Natural killer cell (primary cell): ENCODE measurements at regions not wholly inside any gene's neighbourhood (a gene's known extent, or its start where the extent isn't known, plus 50 kb on each side); places are given as distances from the start of the nearest gene placed in this dataset.

Experiments
- ATAC-seq, 3 donors: fragments of 150-1000 bp in 2 of 3; fragments of 200-7000 bp in 1 of 3; cut with Tn5 transposase; 1 replicate in 1 of 3; 2 replicates in 2 of 3; pipeline ENCODE4 v1.10.0; 2021; ENCODE audit warnings: mild to moderate bottlenecking in 2 of 3, moderate library complexity in 2 of 3
- DNase-seq, 2 donors: peaks; one replicate each; pipeline versions ENCODE4 v3.0.0 to v3.0.0-alpha.2; 2013 to 2021; ENCODE audit warnings: mixed read lengths in 1 of 2
- H3K27ac ChIP-seq: one replicate; pipeline ENCODE4 v1.5.1; 2013; ENCODE audit warnings: mild to moderate bottlenecking, low read length
- H3K27me3 ChIP-seq: one replicate; pipeline ENCODE4 v1.6.1; 2013; ENCODE audit warnings: low read length; ENCODE audit not compliant: control insufficient read depth, insufficient read depth
- H3K36me3 ChIP-seq: one replicate; pipeline ENCODE4 v1.6.1; 2013; ENCODE audit warnings: low read length; ENCODE audit not compliant: control insufficient read depth, insufficient read depth
- H3K4me1 ChIP-seq: one replicate; pipeline ENCODE4 v1.6.1; 2013; ENCODE audit warnings: low read length; ENCODE audit not compliant: control insufficient read depth, insufficient read depth
- H3K4me3 ChIP-seq: one replicate; pipeline ENCODE4 v1.5.1; 2013; ENCODE audit warnings: low read length
- H3K9me3 ChIP-seq: one replicate; pipeline ENCODE4 v1.6.1; 2013; ENCODE audit warnings: low read length; ENCODE audit not compliant: control insufficient read depth, insufficient read depth
- H3K27ac Mint-ChIP-seq, 2 donors: one replicate each; pipeline ENCODE4 v1.8.0; 2022; ENCODE audit warnings: mild to moderate bottlenecking in 2 of 2, mixed read lengths in 2 of 2, moderate library complexity in 1 of 2
- H3K27me3 Mint-ChIP-seq, 2 donors: one replicate each; pipeline ENCODE4 v1.8.0; 2022; ENCODE audit warnings: low read depth in 2 of 2, mixed read lengths in 2 of 2
- H3K36me3 Mint-ChIP-seq: one replicate; pipeline ENCODE4 v1.8.0; 2022; ENCODE audit warnings: mixed read lengths
- H3K4me1 Mint-ChIP-seq, 2 donors: one replicate each; pipeline ENCODE4 v1.8.0; 2022; ENCODE audit warnings: mixed read lengths in 2 of 2
- H3K4me3 Mint-ChIP-seq: one replicate; pipeline ENCODE4 v1.8.0; 2022; ENCODE audit warnings: mild to moderate bottlenecking, moderate library complexity, mixed read lengths
- H3K9me3 Mint-ChIP-seq, 2 donors: one replicate each; pipeline ENCODE4 v1.8.0; 2022; ENCODE audit warnings: mixed read lengths in 2 of 2
- CTCF ChIP-seq: fragments of 200-600 bp; IDR thresholded peaks from one replicate; pipeline ENCODE4 v1.8.0; 2022; ENCODE audit warnings: antibody characterized with exemption
- WGBS: methylation state at CpG from one replicate; pipeline ENCODE4 v1.1.7; 2013; ENCODE audit warnings: missing lambda C conversion rate; ENCODE audit not compliant: insufficient coverage; 5-methylcytosine and 5-hydroxymethylcytosine counted together
- intact Hi-C: fragments of 100-400 bp; cut with micrococcal nuclease; formaldehyde crosslinking; loops from one replicate; pipeline ENCODE4 v1.14.2; 2022

GRCh38 chr7:109391240-109391639, 821.6 kb downstream of the DNAJB9 start:
- Mint-ChIP-seq H3K36me3 (peaks cover 6% of the 10 kb centered on the region), H3K27me3 (no peaks in the 10 kb centered on the region), H3K4me3 (no peak overlapping the region), H3K27ac (no peak overlapping the region), H3K9me3 (peaks cover 11 to 16% of the 10 kb centered on the region in 2 donors), H3K4me1 (no peaks in the 10 kb centered on the region)
- ATAC-seq (no peak), DNase-seq (no peak)
- TF ChIP-seq CTCF: no peak
- 87% methylated on average over 1 of the region's 3 CpGs for WGBS
- H3K9me3 ChIP-seq: no peaks in the 10 kb centered on the region
- no peaks in the 10 kb centered on the region for H3K36me3 ChIP-seq
- H3K27ac ChIP-seq: no peak overlapping the region
- no peak overlapping the region for H3K4me3 ChIP-seq
- H3K27me3 ChIP-seq: no peaks in the 10 kb centered on the region
- H3K4me1 ChIP-seq: no peaks in the 10 kb centered on the region
- intact Hi-C loops: no loop called here

- peaks cover 9 to 20% of the 10 kb centered on the region in 2 donors for H3K9me3 Mint-ChIP-seq
- no peak for DNase-seq
- Histone ChIP-seq H3K4me1 (no peaks in the 10 kb centered on the region), H3K9me3 (peaks cover 3% of the 10 kb centered on the region), H3K27ac (no peak overlapping the region), H3K27me3 (no peaks in the 10 kb centered on the region), H3K4me3 (no peak overlapping the region), H3K36me3 (no peaks in the 10 kb centered on the region)
- TF ChIP-seq CTCF: no peak
- no peaks in the 10 kb centered on the region for H3K4me1 Mint-ChIP-seq
- H3K27me3 Mint-ChIP-seq: no peaks in the 10 kb centered on the region
- no peak overlapping the region for H3K27ac Mint-ChIP-seq
- intact Hi-C loops: no loop called here
- H3K36me3 Mint-ChIP-seq: no peaks in the 10 kb centered on the region
- WGBS: no CpG with 5 or more reads among the region's 1 CpG
- H3K4me3 Mint-ChIP-seq: no peak overlapping the region
- no peak for ATAC-seq
These were observed 832.4 kb downstream of the DNAJB9 start for GRCh38 chr7:109402107-109402506.

GRCh38 chr7:109407756-109408155, 838.1 kb downstream of the DNAJB9 start:
- no peaks in the 10 kb centered on the region for H3K27me3 Mint-ChIP-seq
- no peaks in the 10 kb centered on the region for H3K36me3 Mint-ChIP-seq
- Histone ChIP-seq H3K36me3 (no peaks in the 10 kb centered on the region), H3K9me3 (peaks cover 3% of the 10 kb centered on the region), H3K4me1 (no peaks in the 10 kb centered on the region), H3K27ac (no peak overlapping the region), H3K27me3 (no peaks in the 10 kb centered on the region), H3K4me3 (no peak overlapping the region)
- H3K27ac Mint-ChIP-seq: no peak overlapping the region
- intact Hi-C loops: no loop called here
- no peak for TF ChIP-seq CTCF
- H3K9me3 Mint-ChIP-seq: peaks cover 20 to 29% of the 10 kb centered on the region in 2 donors
- DNase-seq (no peak), ATAC-seq (no peak)
- WGBS: 78% methylated on average over 2 of the region's 3 CpGs
- H3K4me3 Mint-ChIP-seq: no peak overlapping the region
- no peaks in the 10 kb centered on the region for H3K4me1 Mint-ChIP-seq

GRCh38 chr7:109437957-109438356, 868.3 kb downstream of the DNAJB9 start:
- Mint-ChIP-seq H3K9me3 (peaks cover 19 to 37% of the 10 kb centered on the region in 2 donors), H3K4me1 (no peaks in the 10 kb centered on the region), H3K27ac (no peak overlapping the region), H3K36me3 (peaks cover 2% of the 10 kb centered on the region), H3K4me3 (no peak overlapping the region), H3K27me3 (no peaks in the 10 kb centered on the region)
- Histone ChIP-seq H3K4me3 (no peak overlapping the region), H3K4me1 (no peaks in the 10 kb centered on the region), H3K27ac (no peak overlapping the region), H3K9me3 (no peaks in the 10 kb centered on the region), H3K36me3 (no peaks in the 10 kb centered on the region), H3K27me3 (no peaks in the 10 kb centered on the region)
- 92% methylated on average over 1 of the region's 2 CpGs for WGBS
- intact Hi-C loops: no loop called here
- ATAC-seq (no peak), DNase-seq (no peak)
- no peak for TF ChIP-seq CTCF
